Liver (tissue), 8 donors: ENCODE measurements at regions not wholly inside any gene's neighbourhood (a gene's known extent, or its start where the extent isn't known, plus 50 kb on each side); places are given as distances from the start of the nearest gene placed in this dataset.

Source experiments
- DNase-seq: peaks from one replicate; pipeline ENCODE4 v3.0.0-alpha.2; 2017; ENCODE audit warnings: low spot score
- H3K27ac ChIP-seq, 2 donors: one replicate each; pipeline ENCODE4 v1.7.0; 2013; ENCODE audit warnings: inconsistent platforms in 2 of 2, low read length in 2 of 2, control low read depth in 1 of 2, low read depth in 1 of 2, mild to moderate bottlenecking in 1 of 2
- H3K27me3 ChIP-seq, 4 donors: one replicate each; pipeline versions ENCODE4 v1.6.1 to v1.7.0; 2013; ENCODE audit warnings: low read length in 3 of 4, inconsistent platforms in 1 of 4, mild to moderate bottlenecking in 1 of 4, moderate library complexity in 1 of 4; ENCODE audit not compliant: control insufficient read depth in 4 of 4, insufficient read depth in 4 of 4
- H3K36me3 ChIP-seq, 4 donors: one replicate each; pipeline versions ENCODE4 v1.6.1 to v1.7.0; 2013; ENCODE audit warnings: low read length in 3 of 4, mild to moderate bottlenecking in 3 of 4, low read depth in 1 of 4, moderate library complexity in 1 of 4; ENCODE audit not compliant: control insufficient read depth in 4 of 4, insufficient read depth in 3 of 4
- H3K4me1 ChIP-seq, 4 donors: one replicate each; pipeline versions ENCODE4 v1.6.1 to v1.7.0; 2013; ENCODE audit warnings: low read length in 3 of 4, mild to moderate bottlenecking in 3 of 4, moderate library complexity in 1 of 4; ENCODE audit not compliant: control insufficient read depth in 4 of 4, insufficient read depth in 4 of 4
- H3K4me3 ChIP-seq, 3 donors: one replicate each; pipeline versions ENCODE4 v1.6.1 to v1.7.0; 2013; ENCODE audit warnings: low read length in 3 of 3, control low read depth in 1 of 3, low read depth in 1 of 3, mild to moderate bottlenecking in 1 of 3
- H3K9ac ChIP-seq, 2 donors: one replicate each; pipeline ENCODE4 v1.7.0; 2013; ENCODE audit warnings: low read length in 2 of 2, mild to moderate bottlenecking in 2 of 2, moderate library complexity in 2 of 2, control low read depth in 1 of 2, low read depth in 1 of 2
- H3K9me3 ChIP-seq, 4 donors: one replicate each; pipeline versions ENCODE4 v1.6.1 to v1.7.0; 2013; ENCODE audit warnings: low read length in 3 of 4; ENCODE audit not compliant: control insufficient read depth in 4 of 4
- ATF3 ChIP-seq: IDR thresholded peaks from 2 replicates; pipeline ENCODE4 v1.6.1; 2016; ENCODE audit warnings: antibody characterized with exemption
- CTCF ChIP-seq: fragments of 150-350 bp; IDR thresholded peaks from 2 replicates; pipeline ENCODE4 v1.5.1; 2017; ENCODE audit warnings: improper control_type of control experiment, low read depth, low read length; ENCODE audit not compliant: missing input control
- EGR1 ChIP-seq, 2 donors: IDR thresholded peaks; 2 replicates each; pipeline ENCODE4 v1.6.1; 2016 to 2018; ENCODE audit warnings: antibody characterized with exemption in 2 of 2, low read depth in 2 of 2
- FOXA1 ChIP-seq: IDR thresholded peaks from 2 replicates; pipeline ENCODE4 v1.6.1; 2016; ENCODE audit warnings: antibody characterized with exemption
- FOXA2 ChIP-seq: IDR thresholded peaks from 2 replicates; pipeline ENCODE4 v1.6.1; 2016; ENCODE audit warnings: antibody characterized with exemption
- GABPA ChIP-seq, 2 donors: IDR thresholded peaks in 1 of 2; conservative IDR thresholded peaks in 1 of 2; 2 replicates each; pipeline ENCODE4 v1.6.1; 2016; ENCODE audit warnings: antibody characterized with exemption in 2 of 2, mild to moderate bottlenecking in 1 of 2, moderate library complexity in 1 of 2
- HNF4A ChIP-seq, 2 donors: conservative IDR thresholded peaks; 2 replicates each; pipeline ENCODE4 v1.6.1; 2016; ENCODE audit warnings: antibody characterized with exemption in 2 of 2, mild to moderate bottlenecking in 2 of 2
- HNF4G ChIP-seq: IDR thresholded peaks from 2 replicates; pipeline ENCODE4 v1.6.1; 2016; ENCODE audit warnings: antibody characterized with exemption
- JUND ChIP-seq, 2 donors: IDR thresholded peaks; 2 replicates each; pipeline ENCODE4 v1.6.1; 2016; ENCODE audit warnings: antibody characterized with exemption in 2 of 2
- MAX ChIP-seq: IDR thresholded peaks from 2 replicates; pipeline ENCODE4 v1.6.1; 2016; ENCODE audit warnings: antibody characterized with exemption
- NR2F2 ChIP-seq: IDR thresholded peaks from 2 replicates; pipeline ENCODE4 v1.6.1; 2016; ENCODE audit warnings: antibody characterized with exemption
- RAD21 ChIP-seq, 2 donors: IDR thresholded peaks; 2 replicates each; pipeline ENCODE4 v1.6.1; 2016; ENCODE audit warnings: antibody characterized with exemption in 2 of 2, mild to moderate bottlenecking in 2 of 2
- REST ChIP-seq: IDR thresholded peaks from 2 replicates; pipeline ENCODE4 v1.6.1; 2016; ENCODE audit warnings: antibody characterized with exemption, mild to moderate bottlenecking
- RXRA ChIP-seq, 2 donors: IDR thresholded peaks; 2 replicates each; pipeline ENCODE4 v1.6.1; 2017 to 2018; ENCODE audit warnings: antibody characterized with exemption in 2 of 2, mild to moderate bottlenecking in 1 of 2
- SP1 ChIP-seq: IDR thresholded peaks from 2 replicates; pipeline ENCODE4 v1.6.1; 2018; ENCODE audit warnings: antibody characterized with exemption, mild to moderate bottlenecking
- YY1 ChIP-seq: IDR thresholded peaks from 2 replicates; pipeline ENCODE4 v1.6.1; 2016; ENCODE audit warnings: antibody characterized with exemption, mild to moderate bottlenecking
- ZBTB33 ChIP-seq: IDR thresholded peaks from 2 replicates; pipeline ENCODE4 v1.6.1; 2016; ENCODE audit warnings: antibody characterized with exemption
- WGBS: extraction: QIAGEN DNeasy Blood & Tissue Kit; methylation state at CpG from one replicate; pipeline ENCODE4 v1.1.7; 2013; 5-methylcytosine and 5-hydroxymethylcytosine counted together
- donor health status: healthy.
- donor health status: healthy.
- donor health status: healthy.
- donor health status: healthy.
- donor health status: healthy.

GRCh38 chr6:164477790-164478189, 831.6 kb downstream of the C6orf118 start (continued):
- TF ChIP-seq REST (no peak), NR2F2 (no peak), HNF4A (conservative IDR thresholded peaks at IDR 0.05) (no peak)

GRCh38 chr6:164477101-164477500, 832.3 kb downstream of the C6orf118 start:
- WGBS, result 51% methylated on average over 1 of the region's 1 CpG
- H3K4me1 ChIP-seq, result no peaks in the 10 kb centered on the region
- H3K27me3 ChIP-seq, result no peaks in the 10 kb centered on the region
- no peak overlapping the region for H3K9ac ChIP-seq
- H3K9me3 ChIP-seq, result no peaks in the 10 kb centered on the region
- no peaks in the 10 kb centered on the region for H3K36me3 ChIP-seq
- TF ChIP-seq NR2F2, result no peak
- TF ChIP-seq RAD21 (IDR thresholded peaks at IDR 0.05), result no peak
- TF ChIP-seq ATF3, result no peak
- TF ChIP-seq JUND (IDR thresholded peaks at IDR 0.05), result no peak
- no peak for TF ChIP-seq HNF4G
- no peak for TF ChIP-seq CTCF
- TF ChIP-seq MAX, result no peak
- H3K4me3 ChIP-seq, result no peak overlapping the region
- no peak for DNase-seq
- H3K27ac ChIP-seq, result no peak overlapping the region

- Histone ChIP-seq H3K4me3 (no peak overlapping the region), H3K36me3 (no peaks in the 10 kb centered on the region), H3K9me3 (peaks cover 0 to 3% (median 0%) of the 10 kb centered on the region in 4 donors), H3K27me3 (no peaks in the 10 kb centered on the region), H3K4me1 (no peaks in the 10 kb centered on the region), H3K27ac (no peak overlapping the region), H3K9ac (no peak overlapping the region)
- WGBS, result 68% methylated on average over 9 of the region's 9 CpGs
- DNase-seq, result no peak
- no peak for TF ChIP-seq RXRA (IDR thresholded peaks at IDR 0.05)
- no peak for TF ChIP-seq ZBTB33
- TF ChIP-seq GABPA (IDR thresholded peaks at IDR 0.05 in 1 of 2, conservative IDR thresholded peaks at IDR 0.05 in 1 of 2), result no peak
- TF ChIP-seq SP1, result no peak
- no peak for TF ChIP-seq YY1
- TF ChIP-seq ATF3, result no peak
- TF ChIP-seq MAX, result no peak
- no peak for TF ChIP-seq HNF4A (conservative IDR thresholded peaks at IDR 0.05)
- TF ChIP-seq NR2F2, result no peak
- no peak for TF ChIP-seq HNF4G
- TF ChIP-seq FOXA2, result no peak
- no peak for TF ChIP-seq JUND (IDR thresholded peaks at IDR 0.05)
- TF ChIP-seq FOXA1, result no peak
- TF ChIP-seq EGR1 (IDR thresholded peaks at IDR 0.05; ENCODE audit: low read depth in 2 of 2), result no peak
- no peak for TF ChIP-seq REST
Observed at GRCh38 chr6:164469276-164469949, 840.0 kb downstream of the C6orf118 start.
